GM23338 (cell line): ENCODE measurements at regions not wholly inside any gene's neighbourhood (a gene's known extent, or its start where the extent isn't known, plus 50 kb on each side); places are given as distances from the start of the nearest gene placed in this dataset.

Experiments
- CREB1 ChIP-seq: fragments of 250-450 bp; sonication (Bioruptor Pico); IDR thresholded peaks from 2 replicates; pipeline ENCODE4 v1.5.0; 2020; ENCODE audit warnings: low read depth, mild to moderate bottlenecking, moderate library complexity
- CTCF ChIP-seq, 2 experiments: fragments of 200-600 bp in 1 of 2; sonication (generic) in 1 of 2; conservative IDR thresholded peaks; 2 replicates each; pipeline versions ENCODE4 v1.5.1 to v1.6.1; 2016 to 2017; ENCODE audit warnings: antibody characterized with exemption in 2 of 2, low read depth in 2 of 2, mild to moderate bottlenecking in 2 of 2, moderate library complexity in 1 of 2
- EZH2 ChIP-seq: fragments of 200-600 bp; sonication (generic); IDR thresholded peaks from one replicate; pipeline ENCODE4 v1.8.0; 2017; ENCODE audit warnings: antibody characterized with exemption, mild to moderate bottlenecking, low read depth; ENCODE audit not compliant: unreplicated experiment
- EZH2phosphoT487 ChIP-seq: fragments of 200-600 bp; sonication (generic); IDR thresholded peaks from one replicate; pipeline ENCODE4 v1.8.1; 2018; ENCODE audit warnings: antibody characterized with exemption; ENCODE audit not compliant: unreplicated experiment
- JUNB ChIP-seq: IDR thresholded peaks from one replicate; pipeline ENCODE4 v1.6.1; 2016; ENCODE audit warnings: antibody characterized with exemption; ENCODE audit not compliant: unreplicated experiment
- POLR2AphosphoS5 ChIP-seq: IDR thresholded peaks from 2 replicates; pipeline ENCODE4 v1.6.1; 2016; ENCODE audit warnings: antibody characterized with exemption, low read depth
- REST ChIP-seq: IDR thresholded peaks from one replicate; pipeline ENCODE4 v1.6.1; 2018; ENCODE audit warnings: antibody characterized with exemption; ENCODE audit not compliant: unreplicated experiment
- ZNF114 ChIP-seq: fragments of 250-450 bp; sonication (Bioruptor Pico); IDR thresholded peaks from 2 replicates; pipeline ENCODE4 v1.5.0; 2020; ENCODE audit warnings: mild to moderate bottlenecking, moderate library complexity
- ZNF331 ChIP-seq: fragments of 250-450 bp; sonication (Bioruptor Pico); IDR thresholded peaks from 2 replicates; pipeline ENCODE4 v1.5.0; 2020; ENCODE audit warnings: low read depth, mild to moderate bottlenecking, moderate library complexity

- TF ChIP-seq CTCF (conservative IDR thresholded peaks at IDR 0.05; ENCODE audit: low read depth in 2 of 2), result no peak
- TF ChIP-seq EZH2, result no peak
- TF ChIP-seq EZH2phosphoT487, result no peak
- TF ChIP-seq POLR2AphosphoS5, result no peak
- no peak for TF ChIP-seq ZNF114 (CRISPR knock-in tag)
- no peak for TF ChIP-seq REST
- no peak for TF ChIP-seq JUNB
- TF ChIP-seq ZNF331 (CRISPR knock-in tag), result no peak
- no peak for TF ChIP-seq CREB1 (CRISPR knock-in tag)
Measured at GRCh38 chr1:194252199-194252598, 1065.8 kb upstream of the B3GALT2 start.
